Stimulated activated CD8-positive, alpha-beta memory T cell treated with anti-CD3 and anti-CD28 coated beads, Interleukin-12 subunit alpha, Interleukin-12 subunit beta, amount 100 ng/mL, for 1 hour (primary cell): ENCODE measurements at regions not wholly inside any gene's neighbourhood (a gene's known extent, or its start where the extent isn't known, plus 50 kb on each side); places are given as distances from the start of the nearest gene placed in this dataset.
"Not testable (repeated sequence)": the region's sequence is repeated elsewhere in the genome, so short reads cannot be mapped to it uniquely, and the experiment has no call there.

Experiments
- DNase-seq: peaks from one replicate; pipeline ENCODE4 v3.0.0-alpha.2; 2020; ENCODE audit warnings: low read depth

DNA sequence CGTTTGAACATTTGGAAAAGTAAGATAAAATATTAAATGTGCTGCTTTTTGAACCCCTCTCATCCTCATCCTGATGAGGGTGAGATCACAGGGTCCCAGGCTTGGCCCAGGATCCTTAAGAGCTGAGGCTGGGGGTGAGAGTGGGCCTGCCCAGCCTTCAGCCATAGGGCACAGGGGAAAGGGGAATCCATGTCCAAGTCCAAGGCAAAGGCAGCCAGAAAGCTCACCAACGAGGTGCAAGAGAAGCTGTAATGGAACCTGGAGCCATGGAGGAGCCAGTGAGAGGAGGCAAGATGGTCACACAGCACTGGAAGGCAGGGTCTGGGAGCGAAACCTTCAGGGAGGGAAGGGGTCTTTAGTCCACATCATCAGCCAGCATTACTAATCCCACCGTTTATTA, 191.9 kb downstream of the RRAGC start:
- DNase-seq = no peak

DNA sequence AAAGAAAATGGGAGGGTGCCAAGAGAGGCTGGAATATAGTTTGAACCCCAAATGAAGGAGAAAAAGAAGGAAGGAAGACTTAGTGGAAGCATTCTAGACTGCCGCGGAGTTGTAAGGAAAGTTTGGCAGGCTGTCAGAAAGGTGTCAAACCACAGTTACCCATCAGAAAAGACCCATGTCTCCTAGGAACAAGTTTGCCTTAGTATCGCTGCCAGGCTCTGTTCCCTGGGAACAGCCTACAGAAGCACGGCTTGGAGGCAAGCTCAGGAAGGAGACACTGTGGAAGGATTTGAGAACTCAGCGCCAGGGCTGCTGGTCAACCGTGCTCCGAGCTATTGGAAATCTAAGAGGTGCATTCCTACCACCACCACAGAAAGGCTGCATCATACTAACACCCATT, 197.4 kb downstream of the RRAGC start:
- no peak for DNase-seq

DNA sequence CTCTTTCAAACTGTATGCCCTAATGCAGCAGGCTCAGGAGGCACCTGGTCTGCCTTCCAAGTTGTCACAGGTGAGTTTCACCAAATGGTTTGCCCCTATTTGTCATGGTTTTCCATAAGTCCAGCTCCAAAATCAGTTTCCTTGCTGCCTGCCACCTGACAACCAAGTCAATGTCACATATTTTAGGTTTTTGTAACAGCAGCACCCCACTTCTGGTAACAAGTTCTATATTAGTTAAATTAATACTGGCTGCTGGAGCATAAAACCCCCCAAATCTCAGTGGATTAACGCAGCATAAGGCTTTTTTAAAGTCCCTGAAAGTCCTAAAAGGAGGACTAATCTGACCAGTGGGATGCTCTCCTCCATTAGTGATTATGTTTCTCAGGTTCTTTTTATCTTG, 200.7 kb downstream of the RRAGC start:
- no peak for DNase-seq

DNA sequence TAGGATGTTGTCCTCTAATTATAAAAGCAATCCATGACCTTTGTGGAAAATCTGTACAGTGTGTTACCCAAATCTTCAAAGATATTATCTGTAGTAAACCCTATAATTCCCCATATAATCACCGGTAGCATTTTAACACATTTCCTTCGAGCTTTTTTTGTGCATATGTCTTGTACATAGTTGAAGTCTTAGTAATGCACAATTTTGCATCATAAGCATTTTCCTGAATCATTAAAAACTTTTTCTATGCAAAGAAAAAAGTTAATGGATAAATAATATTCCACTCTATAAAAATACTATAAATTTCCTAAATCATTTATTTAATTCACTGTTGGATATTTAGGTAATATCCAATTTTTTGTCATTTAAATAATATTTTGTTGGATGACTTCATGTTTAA, 201.7 kb downstream of the RRAGC start:
- no peak for DNase-seq

DNA sequence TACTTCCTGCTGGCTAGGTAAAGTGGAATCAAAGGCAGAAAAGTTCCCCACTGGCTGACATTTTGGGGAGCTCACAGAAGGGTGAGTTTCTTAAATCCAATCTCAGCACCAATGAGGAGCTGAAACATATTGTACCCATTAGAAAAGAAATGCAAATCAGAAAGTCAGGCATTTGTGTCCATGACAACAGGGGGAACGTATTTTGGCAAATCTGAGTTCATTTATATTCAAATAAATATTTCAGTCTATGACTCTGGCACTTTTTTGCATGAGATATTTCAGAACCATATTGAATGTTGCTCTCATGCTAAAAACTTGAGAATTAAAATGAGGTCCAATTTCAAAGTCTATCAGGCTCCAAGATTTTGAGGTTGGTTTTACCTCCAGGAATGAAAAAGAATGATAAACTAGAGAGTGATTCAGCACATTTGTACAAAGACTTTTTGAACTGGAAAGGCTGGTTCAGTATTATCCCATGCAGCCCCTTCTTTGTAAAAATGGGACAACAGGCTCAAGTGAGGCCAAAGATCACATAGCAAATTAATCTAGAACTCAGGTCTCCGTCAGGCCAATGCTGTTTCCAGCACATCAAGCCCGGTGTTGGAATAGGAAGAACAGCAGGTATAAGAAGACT, 202.2 kb downstream of the RRAGC start:
- DNase-seq = no peak

DNA sequence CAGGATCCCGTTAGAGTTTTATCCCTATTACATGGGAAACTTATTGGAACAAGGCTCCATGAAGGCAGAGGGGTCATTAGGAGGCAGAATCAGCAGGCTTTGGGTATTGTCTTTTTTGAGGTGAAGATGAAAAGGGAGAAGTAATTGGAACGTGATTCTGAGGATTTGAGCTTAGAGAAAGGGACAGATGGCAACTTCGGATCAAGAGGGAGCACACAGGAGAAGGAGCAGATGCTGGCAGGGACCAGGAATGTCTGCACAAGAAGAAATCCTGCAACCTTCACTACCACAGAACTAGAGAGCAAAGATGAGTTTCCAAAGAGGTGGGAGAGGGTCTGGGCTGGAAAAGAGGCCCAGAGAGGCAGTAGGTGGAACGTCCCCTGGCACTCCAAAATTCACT, 202.8 kb downstream of the RRAGC start:
- DNase-seq = no peak

DNA sequence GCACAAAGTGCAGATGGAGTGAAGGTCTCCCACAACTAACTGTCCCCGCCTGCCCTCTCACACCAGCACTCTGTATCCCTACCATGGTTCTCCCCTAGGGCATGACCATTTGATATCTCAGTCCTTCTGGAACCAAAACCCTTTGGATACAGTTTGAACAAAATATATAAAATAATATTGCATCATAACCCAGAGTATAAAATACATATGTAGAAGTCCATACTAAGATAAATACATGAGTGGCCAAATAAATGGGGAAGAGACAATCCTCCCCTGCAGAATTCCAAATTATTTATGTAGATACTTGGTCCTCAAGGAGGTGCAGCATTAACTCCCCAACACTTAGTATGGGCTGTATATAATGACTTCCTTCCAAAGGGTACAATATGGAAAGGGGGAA, 207.4 kb downstream of the RRAGC start:
- DNase-seq = no peak

DNA sequence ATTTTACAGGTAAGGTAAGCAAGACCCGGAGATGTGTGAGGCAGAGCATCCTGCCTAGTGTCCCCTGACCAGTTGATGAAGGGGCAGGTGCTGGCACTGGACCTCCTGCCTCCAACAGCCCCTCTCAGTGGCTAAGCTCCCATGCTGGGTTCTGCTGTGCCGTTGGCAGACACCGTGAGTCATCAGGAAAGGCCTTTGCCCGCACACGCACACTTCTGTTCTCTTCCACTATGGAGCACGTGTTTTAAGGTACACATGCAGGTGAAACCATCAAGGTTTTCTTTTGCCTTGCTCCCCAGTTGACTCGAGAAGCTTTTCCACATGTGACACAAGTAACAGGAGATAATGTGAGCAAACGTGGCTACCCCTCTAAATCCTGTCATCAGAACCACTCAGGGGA, 207.9 kb downstream of the RRAGC start:
- no peak for DNase-seq

DNA sequence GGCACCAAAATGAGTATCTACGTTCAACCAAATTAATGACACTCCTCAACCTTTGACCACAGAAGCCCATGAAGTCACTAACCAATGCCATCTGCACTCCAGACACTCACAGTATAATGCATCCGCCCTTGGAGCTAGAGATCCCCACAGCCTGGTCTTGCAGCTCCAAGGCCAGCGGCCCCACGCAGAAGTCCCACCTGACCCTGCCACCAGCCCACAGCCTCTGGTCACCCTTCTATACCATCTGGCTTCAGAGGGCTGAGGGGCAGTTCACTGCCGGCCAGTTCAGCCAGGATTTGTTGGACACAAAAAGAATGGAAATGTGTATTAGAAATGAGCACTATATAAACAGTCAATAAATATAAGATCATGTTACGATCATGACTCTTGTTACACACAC, 211.2 kb downstream of the RRAGC start:
- no peak for DNase-seq

DNA sequence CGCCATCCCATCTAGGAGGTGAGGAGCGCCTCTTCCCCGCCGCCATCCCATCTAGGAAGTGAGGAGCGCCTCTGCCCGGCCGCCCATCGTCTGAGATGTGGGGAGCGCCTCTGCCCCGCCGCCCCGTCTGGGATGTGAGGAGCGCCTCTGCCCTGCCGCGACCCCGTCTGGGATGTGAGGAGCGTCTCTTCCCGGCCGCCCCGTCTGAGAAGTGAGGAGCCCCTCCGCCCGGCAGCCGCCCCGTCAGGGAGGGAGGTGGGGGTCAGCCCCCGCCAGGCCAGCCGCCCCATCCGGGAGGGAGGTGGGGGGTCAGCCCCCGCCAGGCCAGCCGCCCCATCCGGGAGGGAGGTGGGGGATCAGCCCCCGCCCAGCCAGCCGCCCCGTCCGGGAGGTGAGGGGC, 212.2 kb downstream of the RRAGC start:
- DNase-seq = not testable (repeated sequence)

DNA sequence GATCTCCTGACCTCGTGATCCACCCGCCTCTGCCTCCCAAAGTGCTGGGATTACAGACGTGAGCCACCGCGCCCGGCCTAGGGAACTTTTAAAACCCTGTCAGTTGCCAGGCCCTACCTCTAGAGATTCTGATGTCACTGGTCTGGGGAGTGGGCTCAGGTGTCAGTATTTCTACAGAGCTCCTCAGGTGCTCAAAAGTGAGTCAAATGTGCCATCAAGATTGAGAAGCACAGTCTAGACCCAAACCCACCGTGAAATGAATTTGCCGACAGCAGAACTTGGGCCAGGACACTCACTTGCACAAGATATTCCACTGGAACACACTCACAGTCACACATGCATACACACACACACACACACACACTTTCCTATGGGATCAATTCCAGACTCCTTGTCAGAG, 215.5 kb downstream of the RRAGC start:
- DNase-seq = no peak

DNA sequence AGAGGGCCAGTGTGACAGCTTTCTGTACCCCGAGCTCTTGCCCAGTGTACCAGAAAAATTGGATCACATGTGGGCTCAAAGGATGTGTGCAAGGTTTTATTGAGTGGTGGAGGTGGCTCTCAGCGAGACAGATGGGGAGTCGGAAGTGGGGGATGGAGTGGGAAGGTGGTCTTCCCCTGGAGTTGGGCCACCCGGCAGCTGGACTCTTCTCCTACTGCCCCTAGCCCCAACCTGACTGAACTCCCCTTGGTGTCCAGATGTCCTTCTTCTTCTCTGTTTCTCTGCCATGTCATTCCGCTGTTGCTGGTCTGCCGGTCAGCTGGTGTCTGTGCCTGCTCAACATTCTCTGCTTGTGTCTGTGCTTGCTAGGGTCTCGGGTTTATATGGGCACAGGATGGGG, 217.9 kb downstream of the RRAGC start:
- DNase-seq = no peak

DNA sequence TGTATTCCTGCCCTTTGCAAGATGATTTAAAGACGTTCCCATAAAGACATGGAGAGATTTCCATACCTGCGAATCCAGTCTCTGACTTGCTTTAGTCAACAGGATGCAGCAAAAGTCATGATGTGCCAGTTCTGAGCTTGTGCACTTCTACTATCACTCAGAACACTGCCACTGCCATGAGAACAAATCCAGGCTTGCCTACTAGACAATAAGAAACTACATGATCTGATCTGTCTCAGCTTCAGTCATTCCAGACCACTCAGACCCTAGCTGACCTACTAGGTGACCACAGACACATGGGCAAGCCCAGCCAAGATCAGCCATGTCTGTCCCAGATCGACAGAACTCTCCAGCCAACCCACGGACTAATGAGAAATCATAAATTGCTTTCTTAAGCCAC, 219.2 kb downstream of the RRAGC start:
- no peak for DNase-seq

DNA sequence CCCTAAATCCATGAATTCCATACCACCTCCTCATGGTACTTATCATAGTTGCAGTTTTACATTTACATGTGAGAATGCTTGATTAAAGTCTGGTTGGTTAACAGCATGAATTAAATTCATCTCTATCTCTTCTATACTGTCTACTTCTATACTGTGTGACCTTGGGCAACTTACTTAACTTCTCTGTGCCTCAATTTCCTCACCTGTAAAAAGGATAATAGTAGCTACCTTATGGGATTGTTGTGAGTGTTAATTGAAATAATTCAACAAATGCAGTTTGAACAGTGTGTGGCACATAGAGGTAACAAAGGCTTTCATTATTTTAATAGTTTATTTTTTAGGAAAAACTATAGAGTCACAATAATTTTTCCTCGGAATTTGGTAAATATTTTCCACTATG, 231.3 kb downstream of the RRAGC start:
- no peak for DNase-seq

DNA sequence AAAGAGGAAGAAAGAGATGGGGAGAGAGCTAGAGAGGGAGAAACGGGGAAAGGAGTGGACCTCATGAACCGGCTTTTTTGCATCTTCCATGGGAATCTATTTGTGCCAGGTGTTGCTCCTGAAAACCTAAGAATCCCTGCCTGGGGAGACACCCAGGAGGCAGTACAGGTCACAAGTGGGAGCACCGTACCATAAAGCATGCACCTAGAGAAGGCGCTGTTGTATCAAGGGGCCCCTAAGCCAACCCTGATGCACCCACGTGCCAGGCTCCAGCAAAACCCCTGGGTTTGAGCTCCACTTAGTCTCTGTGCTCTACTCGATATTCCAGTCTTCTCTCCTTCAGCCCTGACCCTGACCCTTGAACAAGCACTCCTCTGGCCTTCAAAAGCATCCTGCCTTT, 233.6 kb downstream of the RRAGC start:
- no peak for DNase-seq

DNA sequence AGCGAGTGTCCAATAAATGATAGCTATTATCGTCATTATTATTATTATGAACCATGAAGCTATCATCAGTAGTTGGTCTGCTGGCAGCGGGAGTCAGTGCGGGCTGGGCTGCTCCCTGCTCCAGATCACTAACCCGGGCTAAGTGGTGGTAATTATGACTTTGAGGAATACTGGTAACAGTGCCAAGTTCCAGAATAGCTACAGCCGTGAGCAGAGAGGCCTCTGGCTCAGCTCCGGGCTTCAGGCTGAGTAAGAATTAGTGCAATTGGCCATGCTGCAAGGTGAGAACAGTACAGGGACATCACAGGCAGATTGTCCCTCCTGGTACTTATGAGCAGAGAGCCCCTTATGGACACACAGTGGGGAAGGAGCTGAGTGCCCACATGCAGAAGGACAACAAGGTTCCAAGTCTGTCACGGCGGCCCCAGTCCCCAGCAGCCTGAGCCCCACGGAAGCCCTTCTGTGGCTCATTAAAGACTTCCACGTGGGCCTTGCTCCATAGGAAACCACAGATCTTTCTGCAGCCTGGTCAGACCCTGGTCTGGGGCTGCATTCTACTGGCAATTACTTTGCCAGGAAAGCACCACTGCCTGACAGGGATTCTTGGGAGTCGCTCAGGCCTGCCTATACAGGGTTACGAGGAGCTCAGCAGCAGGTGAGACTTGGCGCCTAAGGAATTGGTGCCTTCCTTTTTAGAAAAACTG, 235.1 kb downstream of the RRAGC start:
- no peak for DNase-seq

DNA sequence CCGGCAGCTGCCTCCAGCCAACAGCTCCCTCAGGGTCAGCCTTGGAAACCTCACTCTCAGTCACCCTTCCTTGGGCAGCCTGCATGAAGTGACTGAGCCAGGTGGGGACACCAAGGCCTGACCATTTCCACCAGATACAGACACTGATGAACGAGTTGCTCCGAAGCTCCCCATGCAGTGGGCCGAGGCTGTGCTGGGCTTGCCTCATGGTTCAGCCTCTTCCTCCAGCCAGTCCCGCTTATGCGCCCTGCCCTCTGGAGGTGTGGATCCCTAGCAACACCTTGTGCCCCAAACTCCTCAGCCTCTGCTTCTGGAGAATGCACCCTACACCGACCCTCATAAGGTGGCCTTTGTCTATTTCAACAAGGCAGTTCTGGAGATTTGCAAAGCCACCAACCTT, 236.0 kb downstream of the RRAGC start:
- DNase-seq = no peak

DNA sequence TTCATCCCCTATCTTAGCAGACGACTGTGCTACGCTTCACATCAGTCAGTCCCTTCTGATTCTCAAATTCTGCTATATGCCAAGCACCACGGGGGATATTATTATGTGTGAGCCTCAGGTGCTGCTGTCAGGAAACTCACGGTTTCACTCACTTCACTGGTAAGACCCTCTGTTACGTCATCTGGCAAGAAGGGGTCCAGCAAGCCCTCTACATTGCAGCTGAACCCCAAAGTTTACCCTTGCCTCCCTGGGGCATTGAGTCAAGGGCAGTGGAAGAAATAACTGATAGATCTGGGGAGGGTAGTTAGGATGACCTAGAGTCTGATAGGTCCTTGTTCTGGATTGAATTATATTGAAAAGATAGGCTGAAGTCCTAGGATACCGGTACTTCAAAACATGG, 237.4 kb downstream of the RRAGC start:
- DNase-seq = no peak

DNA sequence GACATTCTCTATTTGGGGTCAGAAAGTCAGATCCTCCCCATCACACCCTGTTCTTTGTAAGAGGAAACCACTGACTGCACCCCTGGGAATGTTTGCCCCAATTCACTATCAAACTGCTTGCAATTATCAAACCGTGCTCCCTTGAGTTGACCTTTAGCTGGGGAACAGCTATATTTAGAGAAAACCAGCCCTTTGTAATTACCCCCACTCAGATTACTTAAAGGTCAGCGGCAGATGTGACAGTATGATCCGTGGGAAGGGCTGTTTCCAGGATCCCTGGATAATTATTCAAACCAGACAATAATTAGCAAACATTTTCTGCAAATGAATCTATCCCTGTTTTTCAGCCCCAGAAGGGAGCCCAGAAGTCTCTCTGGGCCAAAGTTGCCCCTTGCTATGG, 242.7 kb downstream of the RRAGC start:
- no peak for DNase-seq

DNA sequence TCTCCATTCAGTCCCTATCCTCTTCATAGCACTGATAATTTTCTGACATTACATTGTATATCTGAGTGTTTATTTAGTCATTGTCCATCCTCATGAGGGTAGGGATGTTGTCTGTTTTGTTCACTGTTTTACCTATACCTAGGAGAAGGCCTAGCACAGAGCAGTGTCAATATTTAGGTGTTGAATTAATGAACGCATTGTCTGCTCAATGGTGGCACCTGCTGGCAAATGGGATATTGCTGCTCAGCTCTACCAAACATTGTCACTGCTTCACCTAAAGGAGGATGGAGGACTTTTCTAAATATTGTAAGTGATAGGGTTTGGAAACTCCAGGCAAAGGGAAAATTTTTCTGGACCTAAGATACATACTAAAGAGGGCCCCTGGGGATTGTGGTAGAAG, 243.9 kb downstream of the RRAGC start:
- no peak for DNase-seq

DNA sequence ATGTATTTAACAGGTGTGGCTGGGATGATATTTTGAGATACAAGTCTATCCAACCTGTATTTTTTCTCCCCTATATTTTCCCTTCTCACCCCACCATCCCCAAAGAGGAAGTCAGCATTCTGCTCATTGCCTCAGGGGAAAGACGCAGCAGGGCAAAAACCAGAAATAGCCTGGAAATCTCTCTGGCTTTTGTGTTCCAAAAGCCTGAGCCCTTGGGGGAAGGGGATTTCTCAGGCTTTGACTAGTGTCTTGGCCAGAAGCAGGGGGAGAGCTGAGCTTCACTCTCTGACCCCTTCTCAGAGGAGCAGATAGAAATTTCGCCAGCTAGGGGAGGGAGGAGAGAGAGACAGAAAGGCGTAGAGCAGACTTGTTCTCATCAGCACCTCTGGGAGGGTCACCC, 244.7 kb downstream of the RRAGC start:
- no peak for DNase-seq

DNA sequence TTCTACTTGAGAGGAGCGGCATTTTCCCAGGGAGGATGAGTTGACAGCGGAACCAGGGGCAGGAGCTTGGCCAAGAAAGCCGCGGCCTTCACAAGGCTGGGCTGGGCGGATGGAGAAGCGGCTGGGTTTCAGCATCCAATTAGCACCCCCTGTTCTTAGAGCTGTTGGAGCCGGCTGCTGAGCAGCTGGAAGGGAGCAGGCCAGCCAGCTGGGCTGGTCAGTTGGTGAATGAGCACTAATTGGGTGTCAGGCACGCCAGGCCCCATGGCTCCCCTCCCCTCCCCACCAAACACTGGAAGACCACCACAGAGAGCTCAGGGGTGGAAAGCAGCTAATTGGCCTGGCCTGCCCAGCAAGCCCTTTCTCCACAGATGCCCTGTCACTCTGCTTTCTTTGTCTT, 245.6 kb downstream of the RRAGC start:
- DNase-seq = no peak

DNA sequence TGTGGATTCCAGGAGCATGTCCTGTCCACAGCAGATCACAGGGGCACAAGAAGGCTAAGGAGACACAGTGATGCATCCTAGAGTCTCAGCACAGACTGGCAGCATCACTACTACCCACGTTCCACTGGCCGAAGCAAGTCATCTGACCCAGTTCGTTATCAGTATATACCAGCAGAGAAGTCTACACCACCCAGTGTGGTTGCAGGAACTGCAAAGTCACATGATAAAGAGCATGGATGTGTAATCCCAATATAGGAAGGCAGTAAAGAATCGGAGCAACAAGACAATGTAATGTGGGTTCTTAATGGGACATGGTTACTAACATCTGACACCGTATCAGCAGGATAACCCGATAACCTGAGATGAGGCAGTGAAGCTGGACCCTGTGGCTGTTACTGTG, 246.6 kb downstream of the RRAGC start:
- DNase-seq = no peak

DNA sequence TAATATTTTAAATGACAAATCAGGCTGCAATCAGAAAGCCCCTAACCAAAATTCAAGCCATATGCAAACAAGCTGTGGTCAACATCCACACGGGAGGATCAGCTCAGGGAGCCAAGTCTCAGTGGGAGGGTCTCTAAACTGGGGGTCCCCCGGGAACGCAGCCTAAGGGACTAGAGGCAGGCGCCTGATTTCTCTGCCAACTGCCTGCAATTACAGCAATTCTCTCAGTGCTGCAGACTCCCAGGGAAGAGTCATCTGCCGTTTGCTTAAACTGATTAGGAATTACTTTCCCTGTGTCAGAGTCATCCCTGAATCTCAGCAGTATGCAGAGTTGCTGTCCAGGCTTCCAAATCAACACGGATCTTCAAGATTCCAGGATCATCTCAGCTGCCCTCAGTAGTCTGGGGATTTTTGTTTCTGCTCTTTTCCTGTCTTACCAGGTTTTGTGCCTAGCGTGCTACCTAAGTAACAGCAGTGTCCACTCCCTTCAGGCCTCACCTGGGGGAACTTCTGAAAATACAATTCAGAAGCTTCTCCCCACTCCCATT, 247.8 kb downstream of the RRAGC start:
- no peak for DNase-seq
